Lower leg skin (tissue), 4 donors: ENCODE measurements at regions not wholly inside any gene's neighbourhood (a gene's known extent, or its start where the extent isn't known, plus 50 kb on each side); places are given as distances from the start of the nearest gene placed in this dataset.

Experiments
- DNase-seq, 2 donors: peaks; one replicate each; pipeline ENCODE4 v3.0.0-alpha.2; 2019; ENCODE audit warnings: low spot score in 2 of 2
- H3K4me3 ChIP-seq: fragments of 200-600 bp; sonication (generic); 2 replicates; pipeline ENCODE4 v1.5.1; 2017; ENCODE audit warnings: mild to moderate bottlenecking, low read depth; ENCODE audit not compliant: poor library complexity, severe bottlenecking
- POLR2A ChIP-seq, 2 donors: fragments of 450-650 bp; IDR thresholded peaks; one replicate each; pipeline ENCODE4 v1.6.1; 2016 to 2017; ENCODE audit warnings: antibody characterized with exemption in 2 of 2, mild to moderate bottlenecking in 1 of 2, moderate library complexity in 1 of 2
- WGBS, 2 donors: methylation state at CpG; one replicate each; pipeline ENCODE4 v1.1.5; 2018; 5-methylcytosine and 5-hydroxymethylcytosine counted together
- intact Hi-C: fragments of 100-400 bp; cut with DNase I; formaldehyde crosslinking; loops from one replicate; pipeline ENCODE4 v1.15.0; 2023; ENCODE audit warnings: low total_unique reads
- TF ChIP-seq, protein P1 (sequence below), 3 donors: fragments of 450-650 bp; IDR thresholded peaks; one replicate each; pipeline ENCODE4 v1.5.1; 2016; ENCODE audit warnings: antibody characterized with exemption in 3 of 3, mild to moderate bottlenecking in 3 of 3, moderate library complexity in 2 of 3

- no peak overlapping the region for H3K4me3 ChIP-seq
- intact Hi-C loops, result no loop called here
- TF ChIP-seq, protein P1, sequence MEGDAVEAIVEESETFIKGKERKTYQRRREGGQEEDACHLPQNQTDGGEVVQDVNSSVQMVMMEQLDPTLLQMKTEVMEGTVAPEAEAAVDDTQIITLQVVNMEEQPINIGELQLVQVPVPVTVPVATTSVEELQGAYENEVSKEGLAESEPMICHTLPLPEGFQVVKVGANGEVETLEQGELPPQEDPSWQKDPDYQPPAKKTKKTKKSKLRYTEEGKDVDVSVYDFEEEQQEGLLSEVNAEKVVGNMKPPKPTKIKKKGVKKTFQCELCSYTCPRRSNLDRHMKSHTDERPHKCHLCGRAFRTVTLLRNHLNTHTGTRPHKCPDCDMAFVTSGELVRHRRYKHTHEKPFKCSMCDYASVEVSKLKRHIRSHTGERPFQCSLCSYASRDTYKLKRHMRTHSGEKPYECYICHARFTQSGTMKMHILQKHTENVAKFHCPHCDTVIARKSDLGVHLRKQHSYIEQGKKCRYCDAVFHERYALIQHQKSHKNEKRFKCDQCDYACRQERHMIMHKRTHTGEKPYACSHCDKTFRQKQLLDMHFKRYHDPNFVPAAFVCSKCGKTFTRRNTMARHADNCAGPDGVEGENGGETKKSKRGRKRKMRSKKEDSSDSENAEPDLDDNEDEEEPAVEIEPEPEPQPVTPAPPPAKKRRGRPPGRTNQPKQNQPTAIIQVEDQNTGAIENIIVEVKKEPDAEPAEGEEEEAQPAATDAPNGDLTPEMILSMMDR (IDR thresholded peaks at IDR 0.05), result no peak
- TF ChIP-seq POLR2A (IDR thresholded peaks at IDR 0.05), result no peak
- no peak for DNase-seq
- 87 to 88% methylated on average over 13 of the region's 13 CpGs for WGBS, 2 donors
Observed at GRCh38 chr11:98069861-98070260, 950.9 kb upstream of the CNTN5 start.

DNA sequence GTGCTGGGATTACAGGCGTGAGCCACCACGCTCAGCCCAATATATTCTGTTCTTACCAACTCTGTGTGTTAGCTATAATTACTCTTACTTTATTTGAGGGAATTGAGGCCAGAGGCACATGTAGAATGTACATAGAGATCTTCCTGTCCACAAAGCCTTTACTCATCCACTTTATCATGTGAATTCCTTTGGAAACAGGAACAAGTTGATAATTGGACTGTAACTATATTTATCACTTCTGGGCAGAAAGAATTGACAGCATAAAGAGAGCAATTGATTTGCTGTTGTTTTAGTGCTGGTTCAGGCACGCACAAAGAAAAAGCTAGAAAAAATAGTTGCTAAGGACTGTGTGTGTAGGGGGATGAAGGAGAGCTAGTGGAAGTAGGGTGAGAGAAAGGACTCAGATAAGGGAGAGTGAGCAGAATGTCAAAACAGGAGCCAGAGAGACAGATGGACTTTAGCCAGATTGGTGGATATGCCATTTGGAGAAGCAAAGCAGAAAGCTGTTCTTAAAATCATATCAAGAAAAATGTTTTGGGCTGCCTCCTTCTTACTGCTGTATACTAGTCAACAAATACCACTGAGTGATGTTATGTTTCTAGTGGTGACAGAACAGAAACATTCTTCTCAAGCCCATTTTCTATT lies 929.8 kb upstream of the CNTN5 start:
- DNase-seq, result no peak
- no peak overlapping the region for H3K4me3 ChIP-seq
- intact Hi-C loops, result no loop called here
- whole genome bisulfite sequencing, 2 donors, result 88 to 89% methylated on average over 3 of the region's 3 CpGs
- TF ChIP-seq, protein P1 (IDR thresholded peaks at IDR 0.05), result no peak
- no peak for TF ChIP-seq POLR2A (IDR thresholded peaks at IDR 0.05)

GRCh38 chr11:98099371-98099770 lies 921.4 kb upstream of the CNTN5 start:
- 51 to 52% methylated on average over 1 of the region's 1 CpG for WGBS, 2 donors
- no peak for TF ChIP-seq POLR2A (IDR thresholded peaks at IDR 0.05)
- TF ChIP-seq, protein P1 (IDR thresholded peaks at IDR 0.05), result no peak
- intact Hi-C loops, result no loop called here
- no peak for DNase-seq
- H3K4me3 ChIP-seq, result no peak overlapping the region

GRCh38 chr11:98100689-98101088 lies 920.1 kb upstream of the CNTN5 start:
- DNase-seq, result no peak
- no peak overlapping the region for H3K4me3 ChIP-seq
- intact Hi-C loops, result no loop called here
- WGBS, 2 donors, result 80 to 87% methylated on average over 2 of the region's 2 CpGs
- TF ChIP-seq POLR2A (IDR thresholded peaks at IDR 0.05), result no peak
- TF ChIP-seq, protein P1 (IDR thresholded peaks at IDR 0.05), result no peak

DNA sequence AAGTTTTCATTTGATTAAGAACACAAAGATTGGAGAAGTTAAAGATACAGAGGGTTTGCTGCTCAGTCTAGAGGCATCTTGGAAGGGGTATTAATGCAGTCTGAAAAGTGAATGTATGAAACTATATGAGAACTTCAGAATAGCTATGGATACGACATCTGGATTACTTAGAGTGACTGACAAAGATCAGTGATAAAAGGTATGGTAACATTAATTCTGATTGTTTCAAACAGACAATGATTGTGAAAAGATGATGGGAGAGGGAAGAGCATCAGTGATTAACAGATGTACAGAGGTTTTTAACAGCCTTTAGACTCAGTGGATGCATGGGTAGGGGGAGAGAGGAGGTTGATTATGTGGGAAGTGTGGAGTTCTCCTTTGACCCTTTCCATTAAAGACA lies 919.4 kb upstream of the CNTN5 start:
- DNase-seq, result no peak
- TF ChIP-seq POLR2A (IDR thresholded peaks at IDR 0.05), result no peak
- TF ChIP-seq, protein P1 (IDR thresholded peaks at IDR 0.05), result no peak
- H3K4me3 ChIP-seq, result no peak overlapping the region
- 91 to 95% methylated on average over 1 of the region's 1 CpG for WGBS, 2 donors
- intact Hi-C loops, result no loop called here

GRCh38 chr11:98104249-98104648 lies 916.5 kb upstream of the CNTN5 start:
- TF ChIP-seq, protein P1 (IDR thresholded peaks at IDR 0.05), result no peak
- TF ChIP-seq POLR2A (IDR thresholded peaks at IDR 0.05), result no peak
- intact Hi-C loops, result no loop called here
- DNase-seq, result no peak
- H3K4me3 ChIP-seq, result no peak overlapping the region
